IPS-NIHi7 (cell line): ENCODE measurements at regions not wholly inside any gene's neighbourhood (a gene's known extent, or its start where the extent isn't known, plus 50 kb on each side); places are given as distances from the start of the nearest gene placed in this dataset.
A peak's percentile ranks its signal among the peaks of the same experiment; 100 is the strongest.
"Not testable (repeated sequence)": the region's sequence is repeated elsewhere in the genome, so short reads cannot be mapped to it uniquely, and the experiment has no call there.

Source experiments
- DNase-seq: peaks from one replicate; pipeline ENCODE4 v3.0.0; 2012; ENCODE audit warnings: mixed read lengths; ENCODE audit errors: extremely low spot score

- DNase-seq: no peak
These were observed 795.2 kb downstream of the REEP3 start for GRCh38 chr10:64316416-64316815.

- no peak for DNase-seq
These were observed 795.6 kb downstream of the REEP3 start for GRCh38 chr10:64316833-64317232.

- no peak for DNase-seq
These were observed 799.2 kb downstream of the REEP3 start for GRCh38 chr10:64320448-64320847.

- DNase-seq: no peak
These were observed 808.3 kb downstream of the REEP3 start for GRCh38 chr10:64329510-64329909.

- DNase-seq: no peak
These were observed 811.4 kb downstream of the REEP3 start for GRCh38 chr10:64332551-64332950.

- no peak for DNase-seq
These were observed 812.9 kb downstream of the REEP3 start for GRCh38 chr10:64334084-64334483.

- no peak for DNase-seq
These were observed 823.0 kb downstream of the REEP3 start for GRCh38 chr10:64344211-64344610.

- no peak for DNase-seq
These were observed 824.7 kb downstream of the REEP3 start for GRCh38 chr10:64345856-64346255.

- DNase-seq: no peak
These were observed 825.2 kb downstream of the REEP3 start for GRCh38 chr10:64346389-64346788.

- peak; percentile 10 for DNase-seq
These were observed 829.5 kb downstream of the REEP3 start for GRCh38 chr10:64350665-64351064.

- DNase-seq: no peak
These were observed 837.7 kb downstream of the REEP3 start for GRCh38 chr10:64358907-64359306.

GRCh38 chr10:64360240-64360639, 839.0 kb downstream of the REEP3 start:
- not testable (repeated sequence) for DNase-seq

GRCh38 chr10:64363687-64364086, 842.5 kb downstream of the REEP3 start:
- no peak for DNase-seq

GRCh38 chr10:64365663-64366062, 844.5 kb downstream of the REEP3 start:
- no peak for DNase-seq

GRCh38 chr10:64368298-64368697, 847.1 kb downstream of the REEP3 start:
- DNase-seq: no peak

GRCh38 chr10:64369885-64370773, 848.9 kb downstream of the REEP3 start:
- no peak for DNase-seq

- DNase-seq: no peak
These were observed 853.1 kb downstream of the REEP3 start for GRCh38 chr10:64374346-64374745.

- DNase-seq: peak; percentile 57
These were observed 855.0 kb downstream of the REEP3 start for GRCh38 chr10:64376167-64376566.

- DNase-seq: peak; percentile 21
These were observed 858.7 kb downstream of the REEP3 start for GRCh38 chr10:64379898-64380297.

GRCh38 chr10:64385355-64385754, 864.2 kb downstream of the REEP3 start:
- DNase-seq: no peak

GRCh38 chr10:64394744-64395143, 873.5 kb downstream of the REEP3 start:
- no peak for DNase-seq

- peak; percentile 34 for DNase-seq
These were observed 875.0 kb downstream of the REEP3 start for GRCh38 chr10:64396105-64396708.

- no peak for DNase-seq
These were observed 875.9 kb downstream of the REEP3 start for GRCh38 chr10:64397125-64397524.
